ENCODE measurements at regions not wholly inside any gene's neighbourhood (a gene's known extent, or its start where the extent isn't known, plus 50 kb on each side); places are given as distances from the start of the nearest gene placed in this dataset.

DNA sequence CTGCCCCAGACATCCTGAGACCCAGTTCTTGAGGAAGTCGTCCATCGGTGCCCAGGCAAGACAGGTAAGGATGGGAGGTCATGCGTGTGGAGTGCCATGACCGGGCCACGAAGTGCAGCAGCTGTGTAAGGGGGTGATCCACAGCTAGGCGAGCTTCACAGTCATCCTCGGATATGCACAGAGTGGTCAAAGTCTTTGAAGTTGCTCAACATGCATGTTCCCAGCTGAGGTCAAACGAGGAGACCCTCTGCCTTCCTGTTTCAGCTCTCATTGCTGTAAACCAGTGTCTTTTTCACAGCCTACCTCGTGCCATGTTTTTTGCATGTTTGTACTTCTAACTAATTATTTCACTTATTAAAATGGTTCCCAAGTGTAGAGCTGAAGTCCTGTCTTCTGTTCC is 109.9 kb upstream of the TBL1X start:
- TF ChIP-seq, protein P1, sequence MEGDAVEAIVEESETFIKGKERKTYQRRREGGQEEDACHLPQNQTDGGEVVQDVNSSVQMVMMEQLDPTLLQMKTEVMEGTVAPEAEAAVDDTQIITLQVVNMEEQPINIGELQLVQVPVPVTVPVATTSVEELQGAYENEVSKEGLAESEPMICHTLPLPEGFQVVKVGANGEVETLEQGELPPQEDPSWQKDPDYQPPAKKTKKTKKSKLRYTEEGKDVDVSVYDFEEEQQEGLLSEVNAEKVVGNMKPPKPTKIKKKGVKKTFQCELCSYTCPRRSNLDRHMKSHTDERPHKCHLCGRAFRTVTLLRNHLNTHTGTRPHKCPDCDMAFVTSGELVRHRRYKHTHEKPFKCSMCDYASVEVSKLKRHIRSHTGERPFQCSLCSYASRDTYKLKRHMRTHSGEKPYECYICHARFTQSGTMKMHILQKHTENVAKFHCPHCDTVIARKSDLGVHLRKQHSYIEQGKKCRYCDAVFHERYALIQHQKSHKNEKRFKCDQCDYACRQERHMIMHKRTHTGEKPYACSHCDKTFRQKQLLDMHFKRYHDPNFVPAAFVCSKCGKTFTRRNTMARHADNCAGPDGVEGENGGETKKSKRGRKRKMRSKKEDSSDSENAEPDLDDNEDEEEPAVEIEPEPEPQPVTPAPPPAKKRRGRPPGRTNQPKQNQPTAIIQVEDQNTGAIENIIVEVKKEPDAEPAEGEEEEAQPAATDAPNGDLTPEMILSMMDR (IDR thresholded peaks at IDR 0.05; ENCODE audit: low read length) = no peak
- TF ChIP-seq EZH2 (IDR thresholded peaks at IDR 0.05; ENCODE audit: borderline replicate concordance, low read length) = no peak

All from OCI-LY1 (cell line).